ENCODE measurements at regions not wholly inside any gene's neighbourhood (a gene's known extent, or its start where the extent isn't known, plus 50 kb on each side); places are given as distances from the start of the nearest gene placed in this dataset.

DNA sequence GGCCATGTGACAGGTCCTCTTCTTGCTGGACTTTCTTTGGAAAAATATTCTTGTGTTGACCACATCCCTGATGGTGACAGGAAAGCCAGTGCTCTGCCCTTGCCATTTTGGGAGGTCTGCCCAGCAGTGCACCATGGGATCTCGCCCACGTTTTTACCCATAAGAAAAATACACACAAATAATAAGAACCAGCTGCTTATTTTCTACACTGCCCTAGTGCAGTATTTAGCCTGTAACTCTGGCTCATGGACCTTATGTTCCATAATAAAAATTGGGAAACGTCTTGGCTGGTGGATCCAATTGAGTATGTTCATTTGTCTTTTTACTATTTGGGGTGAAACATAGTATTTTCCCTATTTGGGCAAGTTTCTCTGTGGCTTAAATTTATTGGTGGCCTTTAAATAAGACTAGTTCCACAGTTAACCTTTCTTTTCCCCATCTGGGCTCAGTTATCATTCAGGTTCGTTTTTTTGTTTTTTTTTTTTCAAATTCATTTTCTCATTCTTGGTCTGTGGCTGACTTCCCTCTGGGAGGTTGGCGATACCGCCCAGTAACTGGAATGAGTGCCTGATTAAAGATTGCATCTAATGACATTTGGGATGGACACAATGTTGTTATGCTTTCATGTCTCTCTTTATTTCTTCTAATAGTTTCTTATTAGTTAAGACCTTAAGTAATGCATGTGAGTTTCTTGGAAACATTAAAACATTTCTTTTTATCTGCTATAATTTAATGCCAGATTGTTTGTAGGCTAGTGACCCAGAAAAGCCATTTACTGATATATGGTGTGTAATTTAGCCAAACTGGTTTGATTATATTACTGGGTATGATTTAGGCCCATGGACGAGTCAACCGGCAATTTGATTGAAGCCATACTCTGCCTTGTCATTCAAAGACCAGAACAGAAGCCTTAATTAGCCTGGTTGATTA, 163.7 kb downstream of the FGF10 start:
- DNase-seq, result no peak
- H3K36me3 ChIP-seq (ENCODE audit: control insufficient read depth, insufficient read depth, low read length), result no peaks in the 10 kb centered on the region
- H3K9ac ChIP-seq (ENCODE audit: low read length), result no peak overlapping the region
- no peak overlapping the region for H2BK15ac ChIP-seq (replicated peaks; ENCODE audit: low read depth)
- no peak overlapping the region for H2BK5ac ChIP-seq (ENCODE audit: low read length)
- H3K4me1 ChIP-seq (ENCODE audit: control insufficient read depth, low read depth, low read length), result no peaks in the 10 kb centered on the region
- no CpG with 5 or more reads among the region's 8 CpGs for WGBS (ENCODE audit: extremely low coverage, insufficient coverage, low lambda C conversion rate)
- H3K27me3 ChIP-seq (ENCODE audit: insufficient read depth, low read length, poor library complexity), result no peaks in the 10 kb centered on the region
- no peaks in the 10 kb centered on the region for H3K79me1 ChIP-seq (ENCODE audit: low read length)
- no peak overlapping the region for H4K5ac ChIP-seq (ENCODE audit: low read length)
- no peak overlapping the region for H3K4ac ChIP-seq (ENCODE audit: low read depth, low read length)
- H3K27ac ChIP-seq (ENCODE audit: low read depth, low read length), result no peak overlapping the region
- H2AK5ac ChIP-seq (ENCODE audit: low read length), result no peak overlapping the region
- H3K56ac ChIP-seq (ENCODE audit: low read length), result no peak overlapping the region
- no peak overlapping the region for H3K18ac ChIP-seq (ENCODE audit: low read length)
- no peak overlapping the region for H3K4me2 ChIP-seq (ENCODE audit: low read length)
- no peak overlapping the region for H3K23ac ChIP-seq (ENCODE audit: low read length)
- no peak overlapping the region for H4K8ac ChIP-seq (ENCODE audit: low read depth, low read length)
- no peak overlapping the region for H2BK120ac ChIP-seq (ENCODE audit: low read depth, low read length)
- H3K4me3 ChIP-seq (ENCODE audit: low read length), result no peak overlapping the region
- no peaks in the 10 kb centered on the region for H3K79me2 ChIP-seq (ENCODE audit: control insufficient read depth, insufficient read depth, low read length)

DNA sequence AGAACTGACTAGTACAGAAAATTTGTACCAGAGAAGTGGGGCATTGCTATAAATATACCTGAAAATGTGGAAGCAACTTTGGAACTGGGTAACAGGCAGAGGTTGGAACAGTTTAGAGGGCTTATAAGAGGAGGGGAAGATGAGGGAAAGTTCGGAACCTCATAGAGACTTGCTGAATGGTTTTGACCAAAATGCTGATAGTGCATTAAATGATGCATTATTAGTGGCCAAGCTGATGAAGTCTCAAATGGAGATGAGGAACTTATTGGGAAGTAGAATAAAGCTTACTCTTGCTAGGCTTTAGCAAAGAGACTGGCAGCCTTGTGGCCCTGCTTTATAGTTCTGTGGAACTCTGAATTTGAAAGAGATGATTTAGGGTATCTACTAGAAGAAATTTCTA, 189.8 kb downstream of the FGF10 start:
- Histone ChIP-seq H3K27ac (ENCODE audit: low read depth, low read length) (no peak overlapping the region), H3K18ac (ENCODE audit: low read length) (no peak overlapping the region), H4K8ac (ENCODE audit: low read depth, low read length) (no peak overlapping the region), H2BK120ac (ENCODE audit: low read depth, low read length) (no peak overlapping the region), H3K4me3 (ENCODE audit: low read length) (no peak overlapping the region), H3K4ac (ENCODE audit: low read depth, low read length) (no peak overlapping the region), H3K56ac (ENCODE audit: low read length) (no peak overlapping the region), H2BK5ac (ENCODE audit: low read length) (no peak overlapping the region), H3K23ac (ENCODE audit: low read length) (no peak overlapping the region), H3K27me3 (ENCODE audit: insufficient read depth, low read length, poor library complexity) (no peaks in the 10 kb centered on the region), H3K79me1 (ENCODE audit: low read length) (no peaks in the 10 kb centered on the region), H3K36me3 (ENCODE audit: control insufficient read depth, insufficient read depth, low read length) (no peaks in the 10 kb centered on the region), H2AK5ac (ENCODE audit: low read length) (no peak overlapping the region), H3K79me2 (ENCODE audit: control insufficient read depth, insufficient read depth, low read length) (no peaks in the 10 kb centered on the region), H3K9ac (ENCODE audit: low read length) (no peak overlapping the region), H4K5ac (ENCODE audit: low read length) (no peak overlapping the region), H2BK15ac (replicated peaks; ENCODE audit: low read depth) (no peak overlapping the region), H3K4me2 (ENCODE audit: low read length) (no peak overlapping the region), H3K4me1 (ENCODE audit: control insufficient read depth, low read depth, low read length) (no peaks in the 10 kb centered on the region)
- no CpG with 5 or more reads among the region's 1 CpG for WGBS (ENCODE audit: extremely low coverage, insufficient coverage, low lambda C conversion rate)
- no peak for DNase-seq

DNA sequence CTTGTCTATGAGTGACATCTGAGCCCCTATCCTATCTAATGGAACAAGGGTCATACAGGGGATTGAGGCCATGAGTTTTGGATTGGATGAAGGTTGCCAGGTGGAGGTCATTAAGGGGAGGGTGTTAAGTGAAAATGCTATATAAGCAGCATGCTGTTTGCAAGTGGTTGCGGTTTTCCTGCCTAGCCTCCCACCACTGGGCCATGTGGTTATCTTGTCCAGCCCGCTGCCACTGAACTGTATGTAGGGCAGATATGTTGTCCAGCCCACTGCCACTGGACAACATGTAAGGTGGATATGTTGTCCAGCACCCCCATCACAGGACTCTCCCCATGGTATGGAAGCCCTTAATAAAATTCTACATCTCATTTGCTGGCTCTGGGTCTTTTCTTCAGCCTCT, 200.0 kb downstream of the FGF10 start:
- DNase-seq, result no peak
- Histone ChIP-seq H3K18ac (ENCODE audit: low read length) (no peak overlapping the region), H3K56ac (ENCODE audit: low read length) (no peak overlapping the region), H3K23ac (ENCODE audit: low read length) (no peak overlapping the region), H2AK5ac (ENCODE audit: low read length) (no peak overlapping the region), H2BK15ac (replicated peaks; ENCODE audit: low read depth) (no peak overlapping the region), H3K4me2 (ENCODE audit: low read length) (no peak overlapping the region), H4K5ac (ENCODE audit: low read length) (no peak overlapping the region), H4K8ac (ENCODE audit: low read depth, low read length) (no peak overlapping the region), H3K9ac (ENCODE audit: low read length) (no peak overlapping the region), H2BK120ac (ENCODE audit: low read depth, low read length) (no peak overlapping the region), H3K36me3 (ENCODE audit: control insufficient read depth, insufficient read depth, low read length) (no peaks in the 10 kb centered on the region), H3K79me2 (ENCODE audit: control insufficient read depth, insufficient read depth, low read length) (no peaks in the 10 kb centered on the region), H3K27ac (ENCODE audit: low read depth, low read length) (no peak overlapping the region), H3K27me3 (ENCODE audit: insufficient read depth, low read length, poor library complexity) (no peaks in the 10 kb centered on the region), H2BK5ac (ENCODE audit: low read length) (no peak overlapping the region), H3K4me1 (ENCODE audit: control insufficient read depth, low read depth, low read length) (no peaks in the 10 kb centered on the region), H3K79me1 (ENCODE audit: low read length) (no peaks in the 10 kb centered on the region), H3K4ac (ENCODE audit: low read depth, low read length) (no peak overlapping the region), H3K4me3 (ENCODE audit: low read length) (no peak overlapping the region)
- no CpG with 5 or more reads among the region's 2 CpGs for WGBS (ENCODE audit: extremely low coverage, insufficient coverage, low lambda C conversion rate)

DNA sequence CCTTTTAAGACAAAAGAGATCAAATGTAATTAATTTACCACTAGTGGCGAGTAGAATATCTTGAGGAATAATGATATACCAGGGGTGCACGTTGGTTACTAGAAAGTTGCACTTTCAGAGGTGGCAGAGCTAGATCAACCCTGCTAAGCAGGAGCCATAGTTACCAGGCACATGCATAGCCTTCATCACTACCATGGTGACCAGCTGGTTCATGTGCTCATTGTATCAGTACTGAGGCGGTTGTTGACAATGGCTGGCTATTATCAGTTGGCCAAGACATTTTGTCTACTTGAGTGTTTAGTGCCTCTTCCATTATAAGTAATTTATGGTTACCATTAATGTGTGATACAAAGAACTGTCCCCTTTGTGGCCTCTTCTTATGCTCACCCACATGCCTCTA, 201.2 kb downstream of the FGF10 start:
- no peak overlapping the region for H2BK15ac ChIP-seq (replicated peaks; ENCODE audit: low read depth)
- H3K4ac ChIP-seq (ENCODE audit: low read depth, low read length), result no peak overlapping the region
- H3K79me2 ChIP-seq (ENCODE audit: control insufficient read depth, insufficient read depth, low read length), result no peaks in the 10 kb centered on the region
- no peaks in the 10 kb centered on the region for H3K27me3 ChIP-seq (ENCODE audit: insufficient read depth, low read length, poor library complexity)
- no peak overlapping the region for H2BK120ac ChIP-seq (ENCODE audit: low read depth, low read length)
- no peak overlapping the region for H3K23ac ChIP-seq (ENCODE audit: low read length)
- H3K4me1 ChIP-seq (ENCODE audit: control insufficient read depth, low read depth, low read length), result no peaks in the 10 kb centered on the region
- H3K56ac ChIP-seq (ENCODE audit: low read length), result no peak overlapping the region
- no peak overlapping the region for H3K9ac ChIP-seq (ENCODE audit: low read length)
- H4K5ac ChIP-seq (ENCODE audit: low read length), result no peak overlapping the region
- no CpG with 5 or more reads among the region's 3 CpGs for WGBS (ENCODE audit: extremely low coverage, insufficient coverage, low lambda C conversion rate)
- H4K8ac ChIP-seq (ENCODE audit: low read depth, low read length), result no peak overlapping the region
- no peaks in the 10 kb centered on the region for H3K36me3 ChIP-seq (ENCODE audit: control insufficient read depth, insufficient read depth, low read length)
- H3K18ac ChIP-seq (ENCODE audit: low read length), result no peak overlapping the region
- no peak overlapping the region for H3K4me2 ChIP-seq (ENCODE audit: low read length)
- H3K27ac ChIP-seq (ENCODE audit: low read depth, low read length), result no peak overlapping the region
- no peak overlapping the region for H2BK5ac ChIP-seq (ENCODE audit: low read length)
- H3K4me3 ChIP-seq (ENCODE audit: low read length), result no peak overlapping the region
- no peaks in the 10 kb centered on the region for H3K79me1 ChIP-seq (ENCODE audit: low read length)
- no peak overlapping the region for H2AK5ac ChIP-seq (ENCODE audit: low read length)
- no peak for DNase-seq

DNA sequence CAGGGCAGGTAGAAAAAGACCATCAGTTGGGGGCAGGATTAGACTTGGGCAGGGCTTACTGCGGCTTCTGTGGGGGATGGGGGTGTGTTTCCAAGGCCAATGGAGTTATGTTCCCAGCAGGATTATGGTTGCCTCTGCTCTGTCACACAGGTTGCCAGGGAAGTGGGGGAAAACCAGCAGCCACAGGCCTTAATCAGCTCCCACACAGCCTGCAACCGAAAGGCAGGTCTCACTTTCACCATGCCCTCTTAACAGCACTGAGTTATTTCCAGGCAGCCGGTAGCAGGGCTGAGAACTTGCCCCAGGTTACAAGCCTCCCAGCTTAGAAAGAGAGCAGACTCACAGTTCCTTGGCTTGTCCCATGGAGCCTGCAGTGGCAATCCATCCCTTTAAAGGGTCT, 205.5 kb downstream of the FGF10 start:
- no peak overlapping the region for H3K27ac ChIP-seq (ENCODE audit: low read depth, low read length)
- H3K27me3 ChIP-seq (ENCODE audit: insufficient read depth, low read length, poor library complexity), result no peaks in the 10 kb centered on the region
- H3K79me2 ChIP-seq (ENCODE audit: control insufficient read depth, insufficient read depth, low read length), result no peaks in the 10 kb centered on the region
- no peak overlapping the region for H2BK15ac ChIP-seq (replicated peaks; ENCODE audit: low read depth)
- no peaks in the 10 kb centered on the region for H3K4me1 ChIP-seq (ENCODE audit: control insufficient read depth, low read depth, low read length)
- DNase-seq, result peak; percentile 4
- H2BK5ac ChIP-seq (ENCODE audit: low read length), result no peak overlapping the region
- no peak overlapping the region for H2BK120ac ChIP-seq (ENCODE audit: low read depth, low read length)
- H2AK5ac ChIP-seq (ENCODE audit: low read length), result no peak overlapping the region
- H3K4me3 ChIP-seq (ENCODE audit: low read length), result no peak overlapping the region
- H3K4ac ChIP-seq (ENCODE audit: low read depth, low read length), result no peak overlapping the region
- H4K8ac ChIP-seq (ENCODE audit: low read depth, low read length), result no peak overlapping the region
- H3K56ac ChIP-seq (ENCODE audit: low read length), result no peak overlapping the region
- H3K9ac ChIP-seq (ENCODE audit: low read length), result no peak overlapping the region
- WGBS (ENCODE audit: extremely low coverage, insufficient coverage, low lambda C conversion rate), result no CpG with 5 or more reads among the region's 3 CpGs
- no peaks in the 10 kb centered on the region for H3K36me3 ChIP-seq (ENCODE audit: control insufficient read depth, insufficient read depth, low read length)
- H4K5ac ChIP-seq (ENCODE audit: low read length), result no peak overlapping the region
- H3K18ac ChIP-seq (ENCODE audit: low read length), result no peak overlapping the region
- H3K23ac ChIP-seq (ENCODE audit: low read length), result no peak overlapping the region
- no peaks in the 10 kb centered on the region for H3K79me1 ChIP-seq (ENCODE audit: low read length)
- H3K4me2 ChIP-seq (ENCODE audit: low read length), result no peak overlapping the region

DNA sequence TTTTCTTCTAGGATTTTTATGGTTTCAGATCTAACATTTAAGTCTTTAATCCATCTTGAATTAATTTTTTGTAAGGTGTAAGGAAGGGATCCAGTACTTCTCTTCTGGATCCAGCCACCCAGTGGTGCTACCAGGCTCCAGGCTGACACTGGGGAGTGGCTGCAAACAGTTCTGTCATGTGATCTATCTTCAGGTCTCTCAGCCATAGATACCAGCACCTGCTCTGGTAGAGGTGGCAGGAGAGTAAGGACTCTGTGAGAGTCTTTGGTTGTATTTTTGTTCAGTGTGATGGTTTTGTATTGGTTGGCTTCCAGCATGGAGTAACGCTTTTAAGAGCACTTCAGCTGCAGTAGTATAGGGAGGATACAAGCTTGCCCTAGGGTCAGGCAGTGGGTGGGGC, 205.9 kb downstream of the FGF10 start:
- H3K9ac ChIP-seq (ENCODE audit: low read length), result no peak overlapping the region
- no peak for DNase-seq
- H3K4me1 ChIP-seq (ENCODE audit: control insufficient read depth, low read depth, low read length), result no peaks in the 10 kb centered on the region
- H2BK5ac ChIP-seq (ENCODE audit: low read length), result no peak overlapping the region
- H3K4me2 ChIP-seq (ENCODE audit: low read length), result no peak overlapping the region
- no peak overlapping the region for H2BK15ac ChIP-seq (replicated peaks; ENCODE audit: low read depth)
- H3K56ac ChIP-seq (ENCODE audit: low read length), result no peak overlapping the region
- H3K4ac ChIP-seq (ENCODE audit: low read depth, low read length), result no peak overlapping the region
- no peak overlapping the region for H3K18ac ChIP-seq (ENCODE audit: low read length)
- H3K27me3 ChIP-seq (ENCODE audit: insufficient read depth, low read length, poor library complexity), result no peaks in the 10 kb centered on the region
- no peak overlapping the region for H2BK120ac ChIP-seq (ENCODE audit: low read depth, low read length)
- no peak overlapping the region for H3K27ac ChIP-seq (ENCODE audit: low read depth, low read length)
- no peaks in the 10 kb centered on the region for H3K36me3 ChIP-seq (ENCODE audit: control insufficient read depth, insufficient read depth, low read length)
- no peak overlapping the region for H4K5ac ChIP-seq (ENCODE audit: low read length)
- H3K4me3 ChIP-seq (ENCODE audit: low read length), result no peak overlapping the region
- H4K8ac ChIP-seq (ENCODE audit: low read depth, low read length), result no peak overlapping the region
- WGBS (ENCODE audit: extremely low coverage, insufficient coverage, low lambda C conversion rate), result no CpG with 5 or more reads among the region's 1 CpG
- H3K79me1 ChIP-seq (ENCODE audit: low read length), result no peaks in the 10 kb centered on the region
- no peak overlapping the region for H3K23ac ChIP-seq (ENCODE audit: low read length)
- H3K79me2 ChIP-seq (ENCODE audit: control insufficient read depth, insufficient read depth, low read length), result no peaks in the 10 kb centered on the region
- H2AK5ac ChIP-seq (ENCODE audit: low read length), result no peak overlapping the region

Data from mesendoderm (in vitro differentiated cells).